Spleen (tissue), 11 donors: ENCODE measurements at regions not wholly inside any gene's neighbourhood (a gene's known extent, or its start where the extent isn't known, plus 50 kb on each side); places are given as distances from the start of the nearest gene placed in this dataset.

Source experiments
- DNase-seq: peaks from one replicate; pipeline ENCODE4 v3.0.0-alpha.2; 2020
- H3K27ac ChIP-seq, 8 donors: fragments of 200-600 bp; sonication (generic) in 7 of 8; 1 replicate in 4 of 8; 2 replicates in 4 of 8; pipeline versions ENCODE4 v1.5.0 to v1.8.0; 2016 to 2021; ENCODE audit warnings: inconsistent platforms in 4 of 8, mild to moderate bottlenecking in 4 of 8, moderate library complexity in 1 of 8
- H3K27me3 ChIP-seq, 7 donors: fragments of 200-600 bp; sonication (generic) in 6 of 7; replicated peaks in 1 of 7; 1 replicate in 4 of 7; 2 replicates in 3 of 7; pipeline versions ENCODE4 v1.5.0 to v1.8.0; 2016 to 2021; ENCODE audit warnings: inconsistent platforms in 3 of 7, mild to moderate bottlenecking in 1 of 7
- H3K36me3 ChIP-seq, 6 donors: fragments of 200-600 bp; sonication (generic) in 5 of 6; 1 replicate in 4 of 6; 2 replicates in 2 of 6; pipeline versions ENCODE4 v1.5.0 to v1.8.0; 2016 to 2021; ENCODE audit warnings: inconsistent platforms in 2 of 6
- H3K4me1 ChIP-seq, 6 donors: fragments of 200-600 bp; sonication (generic) in 5 of 6; 1 replicate in 3 of 6; 2 replicates in 3 of 6; pipeline versions ENCODE4 v1.5.0 to v1.8.0; 2016 to 2021; ENCODE audit warnings: inconsistent platforms in 3 of 6
- H3K4me3 ChIP-seq, 8 donors: fragments of 200-600 bp; sonication (generic) in 7 of 8; 1 replicate in 4 of 8; 2 replicates in 4 of 8; pipeline versions ENCODE4 v1.5.0 to v1.8.0; 2016 to 2021; ENCODE audit warnings: inconsistent platforms in 4 of 8, mild to moderate bottlenecking in 4 of 8, moderate library complexity in 2 of 8
- H3K9me3 ChIP-seq, 8 donors: fragments of 200-600 bp; sonication (generic) in 7 of 8; 1 replicate in 4 of 8; 2 replicates in 4 of 8; pipeline versions ENCODE4 v1.5.0 to v1.8.0; 2016 to 2021; ENCODE audit warnings: inconsistent platforms in 4 of 8
- POLR2A ChIP-seq, 3 donors: fragments of 450-650 bp; IDR thresholded peaks; one replicate each; pipeline ENCODE4 v1.5.1; 2017; ENCODE audit warnings: antibody characterized with exemption in 3 of 3, mild to moderate bottlenecking in 1 of 3
- POLR2AphosphoS5 ChIP-seq, 3 donors: sonication (generic); formaldehyde crosslinking; IDR thresholded peaks; one replicate each; pipeline ENCODE4 v1.5.1; 2017; ENCODE audit warnings: antibody characterized with exemption in 3 of 3
- WGBS, 5 donors: extraction: QIAGEN DNeasy Blood & Tissue Kit in 3 of 5; methylation state at CpG; one replicate each; pipeline versions ENCODE4 v1.1.5 to v1.1.7; 2013 to 2018; 5-methylcytosine and 5-hydroxymethylcytosine counted together
- intact Hi-C: fragments of 100-400 bp; cut with DNase I; formaldehyde crosslinking; loops from one replicate; pipeline ENCODE4 v1.15.0; 2023; ENCODE audit warnings: low total_unique reads
- TF ChIP-seq, protein P1 (sequence below), 11 experiments: fragments of 200-600 bp in 7 of 11; fragments of 450-650 bp in 4 of 11; sonication (generic) in 4 of 11; IDR thresholded peaks in 8 of 11; conservative IDR thresholded peaks in 3 of 11; 1 replicate in 7 of 11; 2 replicates in 4 of 11; pipeline versions ENCODE4 v1.4.0 to v1.8.0; 2016 to 2021; ENCODE audit warnings: antibody characterized with exemption in 11 of 11, inconsistent platforms in 4 of 11, mild to moderate bottlenecking in 1 of 11
- donor health status: healthy with polysubstance abuse.
- donor health status: DM: no; HTN: no; CAD: no; lungs with moderate emphysema.
- donor health status: DM: no; HTN: no; CAD: no.
- donor health status: Bipolar disorder and iron deficiency.
- donor health status: healthy.
- donor health status: DM: no; HTN: no; CAD: no.
- donor health status: DM: yes; HTN: yes; CAD: no.

- WGBS, 5 donors = 62 to 73% (median 72%) methylated on average over 5 of the region's 5 CpGs
- DNase-seq = no peak
- no peaks in the 10 kb centered on the region for H3K9me3 ChIP-seq
- H3K27me3 ChIP-seq = no peaks in the 10 kb centered on the region
- intact Hi-C loops = no loop called here
- no peak overlapping the region for H3K27ac ChIP-seq
- no peaks in the 10 kb centered on the region for H3K4me1 ChIP-seq
- no peak overlapping the region for H3K4me3 ChIP-seq
- TF ChIP-seq POLR2AphosphoS5 (IDR thresholded peaks at IDR 0.05) = no peak
- TF ChIP-seq, protein P1, sequence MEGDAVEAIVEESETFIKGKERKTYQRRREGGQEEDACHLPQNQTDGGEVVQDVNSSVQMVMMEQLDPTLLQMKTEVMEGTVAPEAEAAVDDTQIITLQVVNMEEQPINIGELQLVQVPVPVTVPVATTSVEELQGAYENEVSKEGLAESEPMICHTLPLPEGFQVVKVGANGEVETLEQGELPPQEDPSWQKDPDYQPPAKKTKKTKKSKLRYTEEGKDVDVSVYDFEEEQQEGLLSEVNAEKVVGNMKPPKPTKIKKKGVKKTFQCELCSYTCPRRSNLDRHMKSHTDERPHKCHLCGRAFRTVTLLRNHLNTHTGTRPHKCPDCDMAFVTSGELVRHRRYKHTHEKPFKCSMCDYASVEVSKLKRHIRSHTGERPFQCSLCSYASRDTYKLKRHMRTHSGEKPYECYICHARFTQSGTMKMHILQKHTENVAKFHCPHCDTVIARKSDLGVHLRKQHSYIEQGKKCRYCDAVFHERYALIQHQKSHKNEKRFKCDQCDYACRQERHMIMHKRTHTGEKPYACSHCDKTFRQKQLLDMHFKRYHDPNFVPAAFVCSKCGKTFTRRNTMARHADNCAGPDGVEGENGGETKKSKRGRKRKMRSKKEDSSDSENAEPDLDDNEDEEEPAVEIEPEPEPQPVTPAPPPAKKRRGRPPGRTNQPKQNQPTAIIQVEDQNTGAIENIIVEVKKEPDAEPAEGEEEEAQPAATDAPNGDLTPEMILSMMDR (IDR thresholded peaks at IDR 0.05 in 8 of 11, conservative IDR thresholded peaks at IDR 0.05 in 3 of 11) = no peak
- TF ChIP-seq POLR2A (IDR thresholded peaks at IDR 0.05) = no peak
- no peaks in the 10 kb centered on the region for H3K36me3 ChIP-seq
Observed at GRCh38 chr10:25808372-25808771, 125.7 kb upstream of the MYO3A start.

DNA sequence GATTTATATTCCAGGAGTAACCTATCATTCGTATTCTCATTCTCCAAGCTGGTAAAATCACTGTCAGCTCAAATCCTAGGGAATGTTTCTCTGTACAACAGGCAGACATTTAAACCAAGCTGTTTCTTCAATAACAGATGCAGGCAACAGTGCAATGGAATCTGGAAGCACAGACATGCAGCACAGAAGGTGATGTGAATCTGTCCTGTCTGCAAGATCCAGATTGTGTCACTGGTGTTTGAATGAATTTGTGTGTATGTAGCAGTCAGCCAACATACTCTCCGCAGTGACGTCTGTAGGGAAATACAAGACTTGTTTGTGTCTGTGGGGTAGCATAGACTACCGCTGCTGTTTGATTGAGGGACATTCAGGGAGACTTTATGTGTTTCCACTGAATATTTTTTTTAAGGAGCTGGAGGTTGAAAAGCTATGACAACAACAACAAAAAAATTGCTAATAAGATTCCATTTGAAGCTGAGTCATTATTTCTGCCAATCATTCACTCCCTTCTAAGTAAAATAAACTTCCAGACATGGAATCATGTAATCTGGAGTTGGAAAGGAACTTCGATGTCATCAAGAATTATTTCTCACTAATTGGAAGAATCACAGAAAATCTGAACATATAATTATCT lies 122.9 kb upstream of the MYO3A start:
- DNase-seq = no peak
- H3K4me3 ChIP-seq = no peak overlapping the region
- 75 to 88% (median 82%) methylated on average over 5 of the region's 5 CpGs for WGBS, 5 donors
- no peak for TF ChIP-seq POLR2AphosphoS5 (IDR thresholded peaks at IDR 0.05)
- no peak for TF ChIP-seq POLR2A (IDR thresholded peaks at IDR 0.05)
- TF ChIP-seq, protein P1 (IDR thresholded peaks at IDR 0.05 in 8 of 11, conservative IDR thresholded peaks at IDR 0.05 in 3 of 11) = no peak
- H3K27me3 ChIP-seq = no peaks in the 10 kb centered on the region
- H3K27ac ChIP-seq = no peak overlapping the region
- no peaks in the 10 kb centered on the region for H3K9me3 ChIP-seq
- H3K36me3 ChIP-seq = no peaks in the 10 kb centered on the region
- intact Hi-C loops = no loop called here
- no peaks in the 10 kb centered on the region for H3K4me1 ChIP-seq

- no peaks in the 10 kb centered on the region for H3K36me3 ChIP-seq
- no peaks in the 10 kb centered on the region for H3K4me1 ChIP-seq
- H3K9me3 ChIP-seq = no peaks in the 10 kb centered on the region
- no peak overlapping the region for H3K27ac ChIP-seq
- intact Hi-C loops = no loop called here
- no peaks in the 10 kb centered on the region for H3K27me3 ChIP-seq
- 68 to 84% (median 69%) methylated on average over 3 of the region's 3 CpGs for WGBS, 5 donors
- DNase-seq = no peak
- no peak for TF ChIP-seq POLR2A (IDR thresholded peaks at IDR 0.05)
- TF ChIP-seq POLR2AphosphoS5 (IDR thresholded peaks at IDR 0.05) = no peak
- TF ChIP-seq, protein P1 (IDR thresholded peaks at IDR 0.05 in 8 of 11, conservative IDR thresholded peaks at IDR 0.05 in 3 of 11) = no peak
- no peak overlapping the region for H3K4me3 ChIP-seq
Observed at GRCh38 chr10:25813511-25813910, 120.5 kb upstream of the MYO3A start.

- no peak overlapping the region for H3K27ac ChIP-seq
- TF ChIP-seq POLR2AphosphoS5 (IDR thresholded peaks at IDR 0.05) (no peak), POLR2A (IDR thresholded peaks at IDR 0.05) (no peak)
- TF ChIP-seq, protein P1 (IDR thresholded peaks at IDR 0.05 in 8 of 11, conservative IDR thresholded peaks at IDR 0.05 in 3 of 11) = no peak
- no peak overlapping the region for H3K4me3 ChIP-seq
- intact Hi-C loops = no loop called here
- H3K4me1 ChIP-seq = no peaks in the 10 kb centered on the region
- no peaks in the 10 kb centered on the region for H3K36me3 ChIP-seq
- H3K27me3 ChIP-seq = no peaks in the 10 kb centered on the region
- no peak for DNase-seq
- WGBS, 5 donors = 39 to 93% (median 88%) methylated on average over 1 of the region's 1 CpG
- H3K9me3 ChIP-seq = no peaks in the 10 kb centered on the region
Observed at GRCh38 chr10:25815236-25815635, 118.8 kb upstream of the MYO3A start.
